Activated T-cell treated with anti-CD3 and anti-CD28 coated beads, Interleukin-2, amount 50 U/mL, for 1 hour (primary cell): ENCODE measurements at regions not wholly inside any gene's neighbourhood (a gene's known extent, or its start where the extent isn't known, plus 50 kb on each side); places are given as distances from the start of the nearest gene placed in this dataset.
"Not testable (repeated sequence)": the region's sequence is repeated elsewhere in the genome, so short reads cannot be mapped to it uniquely, and the experiment has no call there.

Experiments
- DNase-seq: peaks from one replicate; pipeline ENCODE4 v3.0.0-alpha.2; 2020

GRCh38 chr13:80012251-80012650 is 328.7 kb downstream of the SPRY2 start:
- no peak for DNase-seq

DNA sequence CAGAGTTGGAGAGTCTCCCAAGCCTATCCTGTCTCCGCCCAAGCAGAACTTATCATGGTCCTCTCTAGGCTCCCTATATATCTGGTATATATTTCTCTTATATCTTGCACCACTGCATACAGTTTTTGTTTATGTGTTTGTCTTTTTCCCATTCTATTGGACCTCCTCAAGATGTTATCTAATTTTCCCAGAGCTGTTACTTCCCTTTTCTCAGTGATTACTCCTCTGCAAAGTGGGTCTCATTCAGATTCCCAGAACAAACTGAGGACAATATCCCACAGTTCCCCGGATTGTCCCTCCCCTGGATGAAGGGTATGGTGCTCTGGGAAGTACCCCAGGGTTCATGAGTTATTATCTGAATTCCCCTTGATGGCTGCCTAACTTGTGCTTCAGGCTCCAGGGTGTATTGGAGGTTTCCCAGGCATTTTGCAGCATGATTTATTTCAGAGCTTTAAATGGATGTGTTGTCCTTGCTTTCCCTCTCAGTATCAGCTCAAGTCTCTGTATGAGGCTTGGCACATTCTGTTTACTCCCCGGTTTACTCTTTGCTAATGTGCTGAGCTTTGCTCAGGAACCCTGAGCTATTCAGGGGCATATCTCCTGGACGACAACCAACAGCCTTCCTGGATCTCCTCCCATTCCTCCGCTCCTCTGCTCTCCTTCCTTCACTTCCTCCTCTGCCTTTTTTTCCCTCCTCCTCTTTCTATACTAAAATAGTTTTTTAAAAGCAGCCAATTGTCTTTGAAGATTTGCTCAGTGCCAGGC is 329.3 kb downstream of the SPRY2 start:
- no peak for DNase-seq

- DNase-seq: no peak
Observed at GRCh38 chr13:80010846-80011245, 330.1 kb downstream of the SPRY2 start.

GRCh38 chr13:80010286-80010831 is 330.6 kb downstream of the SPRY2 start:
- no peak for DNase-seq

- no peak for DNase-seq
Observed at GRCh38 chr13:80009760-80010159, 331.2 kb downstream of the SPRY2 start.

DNA sequence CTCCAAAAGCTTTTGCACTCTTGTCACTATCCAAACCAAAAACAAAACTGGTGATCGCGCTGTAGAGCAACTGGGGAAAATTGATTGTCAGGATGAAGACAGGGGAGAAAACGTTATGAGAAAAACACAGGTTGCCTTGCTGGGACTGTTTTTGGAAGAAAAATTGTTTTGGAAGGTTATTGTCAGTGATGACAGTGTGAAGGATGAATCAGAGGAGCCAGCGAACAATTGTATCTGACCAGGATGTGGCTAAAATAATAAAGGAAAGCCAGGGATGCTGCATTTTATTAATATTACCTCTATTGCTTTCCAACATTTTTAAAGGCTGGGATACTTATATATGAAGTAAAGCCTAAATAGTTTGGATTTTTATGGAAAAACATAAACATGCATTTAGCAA is 334.0 kb downstream of the SPRY2 start:
- no peak for DNase-seq

GRCh38 chr13:80001510-80001842 is 339.4 kb downstream of the SPRY2 start:
- no peak for DNase-seq

DNA sequence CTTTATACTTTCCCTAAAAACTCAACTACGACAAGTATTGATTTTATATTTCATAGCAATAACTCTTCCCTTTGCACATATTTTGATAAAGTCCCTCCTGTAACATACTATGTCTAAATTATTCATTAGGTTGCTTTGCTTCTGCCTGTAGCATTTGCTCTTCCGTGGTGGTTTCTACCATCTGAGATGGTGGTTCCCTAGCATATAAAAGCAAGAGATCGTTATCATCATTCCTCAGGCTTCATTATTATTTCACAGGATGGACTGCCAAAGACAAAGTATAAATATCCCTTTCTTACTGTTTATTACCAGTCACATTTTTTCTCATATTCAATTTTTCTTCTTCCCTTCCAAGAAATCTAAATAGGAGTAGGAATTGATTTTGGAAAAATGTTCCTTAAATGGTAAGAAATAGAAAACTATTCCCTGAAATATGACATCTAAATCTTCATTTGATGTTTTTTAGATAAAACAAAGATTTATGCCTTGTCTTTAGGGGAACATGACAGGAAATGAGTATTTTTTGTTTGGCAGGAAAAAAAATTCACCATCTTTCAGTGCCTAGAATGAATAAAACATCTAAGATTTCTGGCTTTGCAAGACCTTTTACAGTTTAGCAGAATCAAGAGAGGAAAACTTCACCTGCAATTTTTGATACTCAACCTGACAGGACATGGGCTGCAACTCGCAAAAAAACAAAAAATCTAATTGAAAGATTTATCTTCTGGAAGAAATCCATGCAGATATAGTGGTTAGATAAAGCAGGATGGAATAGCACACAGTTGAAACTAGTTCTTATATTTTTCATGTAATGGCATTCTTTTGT is 340.0 kb downstream of the SPRY2 start:
- no peak for DNase-seq

GRCh38 chr13:79999601-80000000 is 341.3 kb downstream of the SPRY2 start:
- DNase-seq: no peak

DNA sequence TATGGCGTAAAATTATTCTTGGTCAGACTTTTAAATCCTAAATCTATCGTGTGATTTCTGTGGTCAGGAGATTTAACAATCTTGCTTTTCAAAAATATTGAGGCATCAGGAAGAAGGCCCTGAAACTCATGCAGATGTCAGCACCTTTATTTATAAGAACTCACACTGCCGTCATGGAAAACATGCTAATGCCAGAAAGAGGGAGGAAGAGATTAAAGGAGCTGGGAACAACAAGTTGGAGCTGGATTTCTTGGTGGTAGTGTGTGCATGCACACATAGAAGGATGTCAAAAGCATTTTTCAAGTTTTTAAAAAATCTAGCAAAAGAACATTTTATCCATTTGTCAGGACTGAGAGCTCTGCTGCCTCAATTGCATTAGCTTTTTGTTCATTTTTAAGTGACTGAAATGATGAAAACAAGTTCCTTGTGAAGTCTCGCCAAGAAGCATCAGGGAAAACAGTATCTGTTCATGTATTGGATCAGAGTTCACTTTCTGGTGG is 342.5 kb downstream of the SPRY2 start:
- no peak for DNase-seq

GRCh38 chr13:79997244-79997643 is 343.7 kb downstream of the SPRY2 start:
- no peak for DNase-seq

DNA sequence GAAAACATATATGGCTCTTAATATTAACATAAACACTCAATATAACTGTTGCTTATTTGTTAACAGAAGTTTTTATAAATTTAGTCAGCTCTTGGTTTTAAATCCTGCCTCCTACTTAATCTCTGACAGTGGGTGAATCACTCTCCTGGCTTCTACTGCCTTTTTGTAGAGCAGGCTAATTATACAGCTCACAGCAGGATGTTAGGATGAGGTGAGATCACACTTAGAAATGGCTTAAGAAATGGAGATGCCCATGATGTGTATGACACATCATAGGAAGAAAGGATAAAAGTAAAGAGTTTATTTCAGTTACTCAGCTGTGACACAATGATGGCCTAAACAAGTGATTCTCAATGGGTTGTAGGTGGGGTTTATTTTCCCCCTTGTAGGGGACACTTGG is 345.6 kb downstream of the SPRY2 start:
- DNase-seq: no peak

DNA sequence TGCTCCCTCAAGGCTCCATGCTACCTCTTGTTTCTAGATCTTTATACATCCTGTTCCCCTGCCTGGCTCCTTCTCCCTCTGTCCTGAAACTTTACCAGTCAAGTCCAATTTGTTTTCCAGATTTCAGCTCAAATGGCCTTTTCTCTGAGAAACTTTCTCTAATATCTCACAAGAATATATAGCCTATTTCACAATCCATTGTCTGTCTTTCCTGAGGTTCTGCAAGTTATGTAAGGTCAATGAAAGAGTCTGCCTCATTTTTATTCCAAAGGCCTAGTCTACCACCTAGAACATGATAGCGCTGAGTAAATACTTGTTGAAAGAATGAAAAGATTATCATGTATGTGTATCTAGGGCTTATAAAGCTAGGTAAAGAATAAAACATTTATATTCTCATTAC is 348.8 kb downstream of the SPRY2 start:
- DNase-seq: no peak

DNA sequence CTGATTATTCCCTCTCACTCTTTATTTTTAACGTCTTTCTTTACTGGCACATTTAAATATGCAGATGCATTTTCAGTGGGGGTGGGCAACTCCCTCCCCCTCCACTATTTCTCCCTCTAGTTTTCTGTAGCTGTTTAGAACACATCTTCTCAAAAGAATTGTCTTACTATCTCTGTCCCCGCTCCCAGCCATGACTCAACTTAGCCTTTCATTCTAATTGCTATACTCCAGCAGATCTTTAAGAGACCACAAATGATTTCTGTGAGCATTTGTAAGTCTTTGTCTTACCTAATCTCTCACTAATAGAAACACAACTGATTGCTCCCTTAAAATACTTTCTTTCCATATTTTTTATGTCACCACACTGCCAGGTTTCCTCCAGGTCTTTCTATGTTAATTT is 350.9 kb downstream of the SPRY2 start:
- no peak for DNase-seq

- no peak for DNase-seq
Observed at GRCh38 chr13:79989217-79989661, 351.7 kb downstream of the SPRY2 start.

DNA sequence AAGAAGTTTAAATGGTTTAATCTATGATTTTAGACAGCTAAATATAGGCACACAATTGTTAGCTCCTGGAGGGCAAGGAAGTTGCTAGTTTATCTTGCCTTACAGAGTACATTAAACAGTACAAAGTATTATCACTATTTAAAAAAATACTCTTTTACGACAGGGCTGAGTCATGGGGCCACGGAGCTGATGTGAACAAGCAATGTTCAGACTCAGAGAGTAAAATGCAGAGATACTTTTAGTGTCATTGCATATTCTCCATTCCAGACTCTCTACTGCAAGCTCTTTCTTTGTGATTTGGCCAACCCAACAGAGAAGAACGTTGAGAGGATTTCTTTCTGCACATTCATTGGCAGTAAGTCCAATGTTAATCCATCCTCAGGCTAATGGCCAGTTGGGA is 352.4 kb downstream of the SPRY2 start:
- DNase-seq: no peak

DNA sequence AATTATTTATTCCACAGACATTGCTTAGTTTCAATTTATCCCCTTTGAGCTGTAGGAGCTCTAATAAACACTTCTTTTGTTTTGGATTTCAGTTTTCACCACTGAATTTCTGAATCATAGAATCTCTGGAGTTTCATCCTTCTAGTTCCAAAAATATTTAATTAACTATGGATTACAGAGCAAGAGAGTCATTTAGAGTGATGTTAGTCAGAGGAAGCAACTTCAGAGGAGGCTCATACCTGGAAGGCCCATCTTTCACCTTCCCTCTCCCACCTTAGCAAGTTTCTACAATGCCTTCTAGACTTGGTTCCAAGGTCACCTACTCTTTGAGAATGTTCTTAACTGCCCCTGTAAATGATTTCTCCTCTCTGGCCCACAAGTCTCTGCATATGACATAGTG is 353.2 kb downstream of the SPRY2 start:
- no peak for DNase-seq

GRCh38 chr13:79987323-79987722 is 353.6 kb downstream of the SPRY2 start:
- no peak for DNase-seq

DNA sequence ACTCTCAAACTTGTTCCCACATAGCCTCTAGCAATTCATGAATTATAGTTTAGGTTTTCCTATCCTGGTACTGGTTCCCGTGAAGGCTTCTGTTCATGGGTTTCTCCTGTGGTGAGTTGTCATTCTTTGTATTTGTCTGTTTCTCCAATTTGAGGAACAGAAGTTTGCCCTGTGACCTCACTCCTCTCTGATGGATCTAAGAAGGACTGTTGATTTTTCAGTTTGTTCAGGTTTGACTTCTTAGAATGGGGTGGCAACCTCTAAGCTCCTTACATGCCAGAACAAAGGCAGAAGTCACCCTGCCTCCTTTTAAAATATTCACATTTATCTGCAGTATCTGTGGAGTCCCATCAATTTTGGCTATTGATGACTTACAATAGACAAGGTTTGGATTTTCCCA is 354.0 kb downstream of the SPRY2 start:
- DNase-seq: no peak

- not testable (repeated sequence) for DNase-seq
Observed at GRCh38 chr13:79974935-79975650, 365.8 kb downstream of the SPRY2 start.

DNA sequence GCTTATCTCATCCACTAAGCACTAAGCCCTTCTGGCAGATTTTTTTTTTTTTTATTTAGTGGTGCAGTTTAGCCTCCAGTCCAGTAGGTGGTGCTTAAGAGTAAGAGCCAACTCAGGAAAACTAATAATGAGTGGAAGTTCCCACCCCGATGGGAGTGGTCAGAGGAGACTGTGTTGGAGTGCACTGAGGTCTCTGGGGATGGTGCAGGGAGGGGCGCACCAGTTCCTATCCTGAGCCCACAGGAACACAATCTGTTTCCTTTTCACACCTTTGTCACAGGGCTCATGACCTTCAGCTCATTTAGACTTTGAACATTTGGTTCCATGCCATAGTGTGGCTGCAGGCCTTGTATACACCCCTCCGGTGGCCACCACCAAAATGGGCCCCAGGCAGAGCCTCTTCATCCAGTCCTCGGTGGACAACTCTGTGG is 367.4 kb downstream of the SPRY2 start:
- DNase-seq: no peak

DNA sequence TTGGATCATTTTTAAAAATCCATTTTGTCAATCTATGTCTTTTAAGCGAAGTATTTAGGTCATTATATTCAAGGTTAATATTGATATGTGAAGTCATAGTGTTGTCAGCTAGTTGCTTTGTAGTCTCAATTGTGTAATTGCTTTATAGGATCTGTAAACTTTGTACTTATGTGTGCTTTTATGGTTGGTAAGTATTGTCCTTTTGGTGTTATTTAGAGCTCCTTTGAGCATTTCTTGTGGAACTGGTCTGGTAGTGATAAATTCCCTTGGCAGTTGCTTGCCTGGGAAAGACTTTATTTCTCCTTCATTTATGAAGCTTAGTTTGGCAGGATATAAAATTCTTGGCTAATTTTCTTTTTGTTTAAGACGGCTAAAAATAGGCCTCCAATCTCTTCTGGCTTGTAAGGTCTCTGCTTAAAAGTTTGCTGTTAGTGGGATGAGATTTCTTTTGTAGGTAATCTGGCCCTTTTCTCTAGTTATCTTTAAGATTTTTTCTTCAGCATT is 368.8 kb downstream of the SPRY2 start:
- DNase-seq: no peak

DNA sequence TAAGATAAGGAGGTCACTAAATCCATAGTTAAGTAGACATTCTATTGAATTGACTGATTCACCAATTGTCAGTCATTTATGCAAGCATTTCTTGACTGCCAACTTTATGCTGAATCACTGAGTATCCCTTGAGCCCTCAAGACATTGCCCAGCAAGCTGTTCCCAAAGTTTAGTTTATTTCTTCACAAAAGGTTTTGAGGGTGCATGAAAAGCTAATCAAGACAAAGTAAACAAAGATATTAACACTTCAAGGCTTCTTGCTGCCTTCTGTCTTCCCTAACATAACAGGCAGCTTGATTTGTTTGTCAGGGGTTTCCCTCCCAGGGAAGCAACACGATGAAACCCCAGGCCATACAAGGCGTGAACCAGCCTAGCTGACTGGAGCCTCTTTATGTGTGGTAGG is 374.4 kb downstream of the SPRY2 start:
- DNase-seq: no peak
